ENCODE measurements at regions not wholly inside any gene's neighbourhood (a gene's known extent, or its start where the extent isn't known, plus 50 kb on each side); places are given as distances from the start of the nearest gene placed in this dataset.

- dilution Hi-C loops (cut with MboI; ENCODE audit: extremely low pct_ligation_motif_present, low sequenced_read_pairs) (no loop called here), intact Hi-C loops (cut with micrococcal nuclease) (no loop called here)
- TF ChIP-seq GATA2 (IDR thresholded peaks at IDR 0.05; ENCODE audit: insufficient read depth, insufficient read length, low read depth, low read length) (no peak), EZH2 (IDR thresholded peaks at IDR 0.05; ENCODE audit: borderline replicate concordance, low read depth, low read length, severe bottlenecking) (no peak), POLR2AphosphoS5 (IDR thresholded peaks at IDR 0.05; ENCODE audit: insufficient read depth, low read depth, low read length) (no peak), JUN (IDR thresholded peaks at IDR 0.05; ENCODE audit: borderline replicate concordance, insufficient read depth, insufficient read length, low read depth) (no peak), MAX (IDR thresholded peaks at IDR 0.05; ENCODE audit: insufficient read depth, insufficient read length) (no peak), MYC (IDR thresholded peaks at IDR 0.05; ENCODE audit: low read depth, low read length) (no peak), FOS (IDR thresholded peaks at IDR 0.05; ENCODE audit: borderline replicate concordance, insufficient read depth, low read length) (no peak), CTCF (IDR thresholded peaks at IDR 0.05; ENCODE audit: extremely low read depth in 1 of 2, insufficient read depth in 1 of 2, low read depth in 1 of 2, low read length in 2 of 2) (no peak), POLR2A (IDR thresholded peaks at IDR 0.05; ENCODE audit: low read depth, low read length) (no peak)
- ChIA-PET CTCF (no interaction called here), POLR2A (no interaction called here)
- Histone ChIP-seq H3K4me2 (ENCODE audit: insufficient read depth, low read length) (no peak overlapping the region), H3K36me3 (ENCODE audit: control insufficient read depth in 2 of 2, extremely low read depth in 1 of 2, insufficient read depth in 2 of 2, low read length in 2 of 2) (no peaks in the 10 kb centered on the region), H3K9me1 (replicated peaks; ENCODE audit: control insufficient read depth, extremely low read depth, insufficient read depth, low read length) (no peaks in the 10 kb centered on the region), H3K9me3 (replicated peaks; ENCODE audit: control insufficient read depth, insufficient read depth, low read length) (no peaks in the 10 kb centered on the region), H3K4me1 (ENCODE audit: control insufficient read depth, extremely low read depth, insufficient read depth, low read length) (no peaks in the 10 kb centered on the region), H3K27me3 (ENCODE audit: control insufficient read depth in 2 of 2, insufficient read depth in 2 of 2, low read length in 2 of 2) (no peaks in the 10 kb centered on the region), H3K79me2 (ENCODE audit: control insufficient read depth, insufficient read depth, low read length) (no peaks in the 10 kb centered on the region), H2AFZ (ENCODE audit: low read depth, low read length) (no peak overlapping the region), H3K9ac (replicated peaks; ENCODE audit: extremely low read depth, insufficient read depth, low read length) (no peak overlapping the region), H3K4me3 (replicated peaks in 1 of 3; ENCODE audit: insufficient read depth in 1 of 3, low read depth in 1 of 3, low read length in 3 of 3) (no peak overlapping the region), H3K27ac (ENCODE audit: insufficient read depth, low read depth, low read length) (no peak overlapping the region), H4K20me1 (replicated peaks; ENCODE audit: control insufficient read depth, extremely low read depth, insufficient read depth, low read length) (no peaks in the 10 kb centered on the region)
- BruUV-seq (replicated peaks) = no TSS peak
- FAIRE-seq = no peak
- DNase-seq (ENCODE audit: low read depth, low spot score) = no peak
Measured at GRCh38 chr4:104878936-104879335, 267.7 kb upstream of the TET2 start.

All from endothelial cell of umbilical vein (primary cell).